DMS53 treated with DMSO at 0.1 percent for 48 hours (cell line): ENCODE measurements at regions not wholly inside any gene's neighbourhood (a gene's known extent, or its start where the extent isn't known, plus 50 kb on each side); places are given as distances from the start of the nearest gene placed in this dataset.

ENCODE experiments used
- DNase-seq: peaks from one replicate; lab custom pipeline; 2025; ENCODE audit not compliant: unreplicated experiment; lab: John Stamatoyannopoulos, UW

DNA sequence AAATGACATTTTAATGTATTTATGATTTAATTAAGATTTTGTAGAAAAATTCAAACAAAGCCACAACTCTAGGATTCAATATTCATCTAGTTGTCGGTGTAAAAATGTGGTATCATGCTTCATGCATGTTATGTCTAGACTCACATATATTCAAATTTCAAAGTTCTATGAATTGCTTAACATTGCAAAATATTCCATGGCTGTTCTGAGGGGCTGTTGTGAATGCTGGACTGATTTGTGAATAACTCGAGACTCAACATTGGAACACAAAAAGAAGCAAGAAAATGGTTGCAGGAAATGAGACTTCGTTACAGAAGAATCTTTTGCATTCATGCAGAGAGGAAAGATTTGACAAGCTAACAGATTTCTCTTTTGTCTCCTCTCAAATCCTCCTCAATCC, 705.9 kb downstream of the DHX35 start:
- DNase-seq, result no peak

DNA sequence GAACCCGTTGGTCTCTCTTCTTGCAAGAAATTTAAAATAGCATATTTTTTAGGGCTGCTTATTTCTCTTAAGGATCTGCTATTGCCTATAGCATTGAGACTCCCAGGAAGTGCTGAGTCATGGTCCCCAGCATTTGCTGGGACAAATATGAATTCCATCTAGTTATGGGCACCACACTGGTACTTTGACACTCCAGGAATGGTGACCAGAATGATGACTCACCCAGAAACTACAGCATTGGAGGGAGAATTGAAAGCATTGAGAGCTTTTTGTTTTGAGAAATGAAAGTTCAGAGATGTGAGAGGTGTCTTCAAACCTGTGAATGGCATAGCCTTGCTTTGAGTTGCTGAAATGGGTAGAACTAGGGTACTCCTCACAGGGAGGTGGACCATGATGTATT, 699.7 kb downstream of the DHX35 start:
- no peak for DNase-seq

DNA sequence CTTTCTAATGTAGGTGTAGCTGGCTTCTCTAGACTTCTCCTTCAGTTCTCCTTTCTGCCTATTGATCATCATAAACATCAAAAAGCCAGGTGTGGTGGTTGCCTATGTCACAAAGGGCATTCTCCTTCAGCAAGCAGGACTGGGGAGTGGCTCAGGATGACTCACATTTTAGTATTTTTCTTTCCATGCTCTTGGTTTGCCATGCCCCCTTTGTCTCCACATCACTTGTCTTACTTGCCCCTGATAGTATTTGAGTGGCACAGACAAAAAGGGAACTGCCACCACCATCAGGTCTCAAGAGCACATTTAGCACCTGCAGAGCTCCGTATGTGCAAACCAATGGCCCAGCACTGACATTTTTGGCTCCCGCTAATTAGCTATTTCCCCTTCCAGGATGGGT, 698.8 kb downstream of the DHX35 start:
- no peak for DNase-seq

DNA sequence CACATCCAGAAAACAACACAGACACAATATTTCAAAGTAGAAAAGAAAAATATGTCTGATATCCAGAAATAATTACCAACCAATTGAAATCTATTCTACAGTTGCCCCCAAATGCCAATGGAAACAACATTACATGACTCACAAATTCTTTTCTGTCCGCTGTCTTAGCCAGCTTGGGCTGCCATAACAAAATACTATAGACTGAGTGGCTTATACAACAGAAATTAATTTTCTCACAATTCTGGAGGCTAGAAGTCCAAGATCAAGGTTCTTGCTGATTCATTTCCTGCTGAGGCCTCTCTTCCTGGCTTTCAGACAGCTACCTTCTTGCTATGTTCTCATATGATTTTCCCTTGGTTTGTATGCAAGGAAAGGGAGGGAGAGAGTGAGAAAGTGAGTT, 698.1 kb downstream of the DHX35 start:
- DNase-seq, result no peak

DNA sequence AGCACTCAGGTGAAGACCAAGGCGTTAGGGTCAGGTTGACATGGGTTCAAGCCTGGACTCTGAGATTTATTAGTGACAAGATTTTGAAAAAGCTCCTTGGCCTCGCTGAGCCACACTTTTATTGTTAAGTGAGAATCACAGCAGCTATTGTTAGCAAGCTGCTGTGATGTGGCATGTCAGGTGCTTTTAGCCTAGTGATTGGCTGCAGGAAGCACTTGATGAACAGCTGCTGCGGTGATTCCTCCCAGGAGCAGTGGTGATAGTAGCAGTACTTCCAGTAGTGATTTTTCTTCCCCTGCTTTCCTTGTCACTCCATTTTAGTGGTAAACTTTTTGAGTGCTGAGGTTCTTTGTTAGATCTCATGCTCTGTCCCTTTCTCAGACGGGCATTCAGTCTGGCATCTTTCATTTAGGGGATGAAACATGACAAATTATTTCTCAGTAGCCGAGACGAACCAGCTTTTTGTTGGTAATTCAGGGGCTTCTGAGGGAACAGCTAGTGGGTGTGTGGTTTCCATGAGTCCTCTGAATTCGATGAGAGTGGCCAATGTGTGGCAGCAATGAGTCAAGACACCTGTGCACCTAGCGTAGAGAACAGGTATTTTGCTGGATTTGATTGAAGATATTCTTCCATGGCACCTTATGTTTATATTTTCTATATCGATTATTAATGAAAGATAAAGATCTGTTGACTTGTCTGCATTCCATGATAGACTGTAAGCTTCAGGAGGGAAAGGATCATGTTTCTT, 696.7 kb downstream of the DHX35 start:
- no peak for DNase-seq

DNA sequence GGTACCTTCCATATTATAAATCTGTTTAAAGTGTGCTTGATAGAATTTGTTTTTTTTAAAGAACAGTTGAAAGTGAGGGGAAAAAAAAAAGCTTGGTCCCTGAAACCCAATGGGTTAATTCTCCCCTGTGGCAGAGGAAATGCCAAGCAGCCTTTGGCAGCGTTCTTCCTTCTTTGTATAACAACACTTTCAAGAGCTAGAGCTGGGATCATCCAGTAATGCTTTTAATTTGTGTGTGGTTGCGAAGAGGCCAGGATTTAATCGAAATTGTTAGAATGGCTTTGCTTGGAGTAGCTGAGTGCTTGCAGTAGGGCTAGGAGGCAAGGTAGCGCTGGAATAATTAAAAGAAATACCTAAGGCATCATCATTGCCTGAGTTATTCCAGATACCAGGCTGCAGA, 692.0 kb downstream of the DHX35 start:
- no peak for DNase-seq

DNA sequence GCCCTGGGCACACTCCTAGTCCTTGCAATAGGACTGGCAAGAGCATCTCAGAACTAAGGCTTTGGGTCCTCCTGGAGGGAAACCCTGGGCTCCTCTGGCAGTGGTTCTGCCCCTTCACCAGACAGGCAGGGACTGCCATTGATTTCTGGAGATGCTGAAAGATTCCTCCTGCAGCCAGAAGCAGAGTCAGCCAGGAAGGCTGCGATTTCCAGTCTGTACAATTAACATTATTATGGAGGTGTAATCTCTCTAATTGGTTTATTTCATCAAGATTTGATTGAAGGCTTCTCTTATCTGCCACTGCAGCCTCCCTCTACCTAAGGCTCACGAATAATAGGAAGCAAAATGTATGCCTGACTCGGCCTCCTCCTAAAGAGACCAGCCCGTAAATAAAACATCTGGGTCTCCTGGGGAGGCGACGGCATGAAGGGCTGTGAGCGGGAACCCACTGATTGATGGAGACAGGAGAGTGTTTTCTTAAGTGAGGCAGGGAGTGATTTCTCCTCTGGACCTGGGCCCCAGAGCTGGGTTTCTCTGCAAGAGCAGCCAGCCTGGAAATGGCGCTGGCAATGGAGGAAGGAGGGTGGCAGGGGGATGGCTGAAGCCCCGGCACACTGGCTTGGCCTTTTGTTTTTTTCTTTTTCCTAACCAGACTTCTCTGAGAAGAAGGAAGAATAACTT, 689.6 kb downstream of the DHX35 start:
- DNase-seq, result no peak

DNA sequence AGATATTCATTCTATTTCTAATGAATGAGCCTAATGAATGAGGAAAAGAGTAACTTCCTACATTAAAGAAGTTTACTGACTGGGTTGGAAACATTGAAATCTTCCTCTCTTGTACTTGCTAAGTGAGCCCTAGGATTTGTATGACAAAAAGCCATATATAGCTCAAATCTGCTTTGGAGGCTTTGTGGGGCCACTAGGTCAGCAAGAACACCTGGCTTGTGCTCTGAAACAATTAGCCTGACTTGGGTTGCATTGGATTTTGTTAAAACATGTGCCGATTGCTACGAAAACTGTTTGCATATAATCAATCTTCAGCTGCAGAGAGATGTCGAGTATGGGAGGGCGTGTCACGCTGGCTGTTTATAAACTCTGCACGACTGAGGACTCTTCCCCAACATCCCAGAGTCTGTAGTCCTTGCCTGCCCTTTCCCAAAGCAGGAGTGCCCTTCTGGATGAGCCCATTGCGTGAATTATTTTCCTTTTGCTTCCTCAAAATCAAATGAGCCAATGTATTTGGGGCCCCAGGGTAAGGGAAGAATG, 684.8 kb downstream of the DHX35 start:
- no peak for DNase-seq

DNA sequence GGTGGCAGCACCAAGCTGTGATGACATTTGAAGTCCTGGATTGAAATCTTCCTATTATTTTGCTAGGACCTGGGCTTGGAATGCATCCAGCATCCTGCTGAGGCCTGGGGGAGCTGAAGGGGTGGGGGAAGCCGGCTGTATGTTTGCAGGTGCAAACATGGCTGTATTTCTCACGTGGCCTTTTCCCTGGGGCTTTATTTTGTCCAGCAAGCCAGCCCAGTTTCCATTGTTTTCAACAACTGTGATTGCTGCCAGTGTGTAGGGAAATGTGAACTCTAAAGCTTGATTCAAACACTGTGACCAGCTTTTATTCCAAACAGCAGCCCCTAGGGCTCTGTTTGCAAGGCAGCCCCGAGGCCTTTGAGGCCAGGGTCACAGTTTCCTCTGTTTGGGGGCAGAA, 683.0 kb downstream of the DHX35 start:
- DNase-seq, result no peak

DNA sequence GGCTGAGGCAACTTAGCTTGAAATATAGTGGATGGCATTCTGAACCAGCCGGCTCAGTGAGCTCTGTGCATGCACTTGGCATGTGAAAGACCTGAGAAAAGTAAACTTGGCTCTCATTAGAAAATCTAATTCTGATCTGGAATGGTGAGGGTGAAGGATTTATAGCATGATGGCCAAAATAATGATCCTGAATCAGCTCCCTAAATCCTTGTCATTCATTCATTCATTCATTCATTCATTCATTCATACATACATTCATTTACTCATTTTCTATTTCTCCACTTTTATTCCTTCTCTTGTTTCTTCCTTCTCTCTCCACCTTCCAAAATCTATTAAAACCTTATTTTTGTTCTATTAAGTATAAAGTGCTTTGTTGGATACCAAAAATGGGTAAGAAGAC, 681.1 kb downstream of the DHX35 start:
- no peak for DNase-seq

DNA sequence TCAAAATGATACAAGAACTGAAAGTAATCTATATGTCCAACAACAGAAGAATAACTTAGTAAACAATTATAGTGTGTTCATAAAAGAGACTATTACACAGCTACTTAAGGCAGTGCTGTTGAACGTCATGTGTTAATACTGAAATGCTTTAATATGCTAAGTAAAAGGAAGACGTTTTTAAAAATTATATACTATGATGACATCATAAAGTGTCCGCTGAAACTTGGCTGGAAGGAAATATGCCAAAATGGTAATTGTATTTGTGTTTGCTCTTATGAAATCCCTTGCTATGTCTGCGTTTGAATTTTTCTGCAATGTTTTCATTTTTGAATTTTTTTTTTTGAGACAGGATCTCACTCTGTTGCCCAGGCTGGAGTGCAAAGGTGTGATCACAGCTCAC, 679.3 kb downstream of the DHX35 start:
- no peak for DNase-seq

DNA sequence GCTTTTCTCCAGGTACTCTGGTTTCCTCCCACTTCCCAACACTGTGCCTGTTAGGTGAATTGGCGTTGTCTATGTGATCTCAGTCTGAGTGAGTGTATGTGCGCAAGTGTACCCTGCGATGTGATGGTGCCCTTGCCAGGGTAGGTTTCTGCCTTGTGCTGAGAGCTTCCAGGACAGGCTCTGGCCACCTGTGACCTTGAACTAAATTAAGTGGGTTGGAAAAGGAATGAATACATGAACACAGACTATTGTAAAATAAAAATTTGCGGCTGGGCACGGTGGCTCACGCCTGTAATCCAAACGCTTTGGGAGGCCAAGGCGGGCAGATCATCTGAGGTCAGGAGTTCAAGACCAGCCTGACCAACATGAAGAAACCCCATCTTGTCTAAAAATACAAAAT, 678.0 kb downstream of the DHX35 start:
- DNase-seq, result no peak

DNA sequence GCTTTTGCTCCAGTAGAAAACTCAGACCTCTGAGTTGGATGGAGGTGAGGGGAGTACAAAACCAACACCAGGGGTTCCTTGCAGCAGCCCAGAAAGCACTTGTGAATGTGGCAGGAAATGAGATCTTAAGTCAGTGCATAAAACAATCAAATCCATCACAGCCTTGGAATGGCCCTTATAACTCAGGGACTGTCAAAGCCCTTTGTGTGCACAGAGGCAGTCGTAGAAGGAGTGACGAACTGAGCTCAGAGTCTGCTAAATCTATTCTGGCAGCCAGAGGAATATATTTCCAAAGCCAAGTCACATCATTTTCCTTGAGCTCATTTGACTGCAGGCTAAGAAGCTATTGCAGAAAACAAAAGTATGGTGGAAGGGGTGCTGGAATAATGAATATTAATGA, 676.6 kb downstream of the DHX35 start:
- no peak for DNase-seq

DNA sequence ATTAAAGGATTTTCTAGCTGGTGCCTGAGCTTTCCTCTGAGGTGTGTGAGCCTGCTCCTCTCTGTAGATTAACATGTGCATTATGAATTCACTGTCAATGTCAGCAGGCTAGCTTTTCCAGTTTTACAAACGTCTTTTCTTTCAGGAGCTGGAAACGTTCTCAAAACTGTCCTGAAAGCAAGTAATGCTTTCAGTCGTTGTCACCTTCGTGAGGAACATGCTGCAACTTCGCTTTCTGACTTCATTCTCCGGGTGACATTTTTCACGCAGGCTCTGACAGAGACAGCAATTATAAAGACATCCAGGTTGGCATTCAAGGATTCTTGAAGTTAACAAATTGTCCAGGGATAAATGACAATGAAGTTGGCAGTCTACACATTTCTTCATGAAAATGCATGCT, 671.5 kb downstream of the DHX35 start:
- no peak for DNase-seq

DNA sequence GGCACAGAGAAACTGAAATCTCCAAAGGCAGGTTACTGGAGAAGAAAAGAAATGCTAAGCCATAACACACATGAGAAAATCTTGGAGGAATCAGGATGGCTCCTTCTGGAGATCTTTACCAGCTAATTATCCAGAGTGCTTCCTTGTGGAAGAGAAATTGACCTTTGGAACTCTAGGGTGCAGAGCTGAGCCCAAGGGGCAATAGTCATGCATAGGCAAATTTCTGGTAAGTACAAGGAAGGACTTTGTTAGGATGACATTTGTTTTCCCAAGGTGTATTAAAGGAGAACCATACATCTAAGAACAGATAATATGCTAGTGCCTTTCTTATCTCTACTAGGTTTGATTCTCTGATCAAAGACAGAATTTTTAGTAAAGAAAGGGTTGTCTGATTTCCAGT, 670.6 kb downstream of the DHX35 start:
- no peak for DNase-seq

DNA sequence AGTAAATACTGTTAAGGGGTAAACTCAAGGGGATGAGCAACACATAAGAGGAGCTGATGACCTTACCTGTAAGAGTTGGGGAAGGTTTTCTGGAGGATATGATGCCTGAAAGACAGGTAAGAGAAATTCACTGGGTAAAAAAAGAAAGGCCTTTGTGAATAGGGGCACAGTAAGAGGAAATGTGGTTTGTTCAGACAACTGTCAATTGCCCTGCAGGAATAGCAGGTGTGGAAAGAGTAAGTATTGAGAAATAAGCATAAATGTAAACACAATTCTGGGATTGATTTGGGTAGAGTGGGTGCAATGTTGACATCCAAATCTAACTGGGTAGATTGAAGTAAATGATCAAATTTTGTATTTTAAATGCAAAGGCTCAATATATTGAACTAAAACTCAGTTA, 670.0 kb downstream of the DHX35 start:
- no peak for DNase-seq

DNA sequence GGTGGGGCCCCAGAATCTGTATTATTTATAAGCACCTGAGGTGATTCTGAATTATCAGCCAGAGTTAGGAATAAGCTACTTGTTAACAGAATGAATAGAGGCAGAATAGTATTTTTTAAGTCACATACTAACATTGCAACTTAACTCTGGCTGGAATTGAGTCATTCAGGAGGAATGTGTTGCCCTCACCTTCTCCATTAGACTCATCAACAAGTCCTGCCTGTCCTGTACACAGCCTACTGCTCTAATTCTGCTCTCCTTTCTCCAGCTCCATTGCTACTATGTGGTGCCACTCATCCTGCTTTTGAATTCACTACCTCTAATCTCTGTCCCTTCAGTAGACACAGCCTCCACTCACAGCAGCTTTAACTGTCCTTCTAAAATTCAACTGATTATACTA, 669.4 kb downstream of the DHX35 start:
- DNase-seq, result no peak

DNA sequence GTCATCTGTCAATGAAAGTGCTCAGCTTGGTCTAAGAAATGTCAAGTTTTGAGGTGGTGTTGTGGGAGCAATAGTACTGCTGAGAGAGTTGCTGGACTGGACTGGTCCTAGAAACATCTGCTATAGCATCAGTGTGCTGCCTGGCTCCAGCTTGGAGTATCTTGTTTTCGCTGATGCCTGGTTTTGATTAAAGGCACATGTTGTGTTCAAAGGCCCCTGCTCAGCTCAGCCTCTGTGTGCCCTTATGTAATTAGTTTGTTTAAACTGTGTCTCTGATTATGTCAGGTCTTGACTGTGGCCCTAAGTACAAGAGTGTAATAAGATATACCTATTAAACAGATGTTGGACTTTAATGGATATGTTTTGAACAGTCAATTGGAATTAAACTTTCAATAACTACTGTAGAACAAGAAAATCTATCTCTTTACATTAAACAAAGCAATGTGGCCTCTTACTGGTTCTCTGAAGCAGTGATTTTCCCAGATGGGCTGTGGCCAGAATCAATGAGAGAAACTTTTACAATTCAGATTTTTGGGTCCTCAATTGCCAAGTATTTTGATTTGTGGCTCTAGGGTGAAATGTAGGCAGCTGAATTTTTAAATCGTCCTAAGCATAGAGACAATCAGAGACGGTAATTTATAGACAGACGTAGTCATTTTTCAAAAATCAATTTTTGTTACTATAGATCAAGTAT, 668.2 kb downstream of the DHX35 start:
- no peak for DNase-seq

DNA sequence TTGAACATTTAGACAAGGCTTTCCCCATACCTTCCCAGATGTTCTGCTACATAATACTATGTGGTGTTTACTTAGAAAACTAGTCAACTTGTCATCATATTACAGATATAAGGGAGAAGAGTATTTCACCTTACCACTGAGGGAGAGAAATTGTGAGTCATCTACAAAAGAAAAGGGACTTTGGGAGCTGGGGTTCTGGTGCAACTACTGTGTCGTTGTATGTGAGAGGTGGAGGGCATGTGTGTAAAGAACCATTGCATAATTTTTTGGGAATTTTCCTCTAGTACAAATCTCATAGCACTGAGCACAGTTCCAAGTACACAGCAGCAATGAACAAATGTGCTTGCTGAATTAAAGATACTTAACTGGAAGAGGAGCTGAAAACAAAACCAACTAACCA, 665.6 kb downstream of the DHX35 start:
- DNase-seq, result no peak

DNA sequence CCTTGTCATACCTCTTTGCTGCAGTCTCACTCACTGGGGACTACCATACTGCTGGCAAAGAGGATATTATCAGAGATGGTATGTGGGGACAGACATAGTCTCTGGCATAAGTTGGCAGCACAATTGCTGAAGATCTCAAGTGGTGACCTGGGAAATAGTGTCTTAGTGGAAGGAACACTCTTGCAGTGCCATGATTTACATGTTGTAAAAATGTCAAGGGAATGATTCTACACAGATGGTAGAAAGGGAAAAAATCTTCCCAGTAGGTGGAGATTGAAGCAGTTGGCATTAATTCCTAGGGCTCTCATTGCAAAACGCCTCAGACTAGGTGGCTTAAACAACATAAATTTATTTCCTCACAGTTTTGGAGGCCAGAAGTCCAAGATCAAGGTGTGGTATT, 662.2 kb downstream of the DHX35 start:
- DNase-seq, result no peak

DNA sequence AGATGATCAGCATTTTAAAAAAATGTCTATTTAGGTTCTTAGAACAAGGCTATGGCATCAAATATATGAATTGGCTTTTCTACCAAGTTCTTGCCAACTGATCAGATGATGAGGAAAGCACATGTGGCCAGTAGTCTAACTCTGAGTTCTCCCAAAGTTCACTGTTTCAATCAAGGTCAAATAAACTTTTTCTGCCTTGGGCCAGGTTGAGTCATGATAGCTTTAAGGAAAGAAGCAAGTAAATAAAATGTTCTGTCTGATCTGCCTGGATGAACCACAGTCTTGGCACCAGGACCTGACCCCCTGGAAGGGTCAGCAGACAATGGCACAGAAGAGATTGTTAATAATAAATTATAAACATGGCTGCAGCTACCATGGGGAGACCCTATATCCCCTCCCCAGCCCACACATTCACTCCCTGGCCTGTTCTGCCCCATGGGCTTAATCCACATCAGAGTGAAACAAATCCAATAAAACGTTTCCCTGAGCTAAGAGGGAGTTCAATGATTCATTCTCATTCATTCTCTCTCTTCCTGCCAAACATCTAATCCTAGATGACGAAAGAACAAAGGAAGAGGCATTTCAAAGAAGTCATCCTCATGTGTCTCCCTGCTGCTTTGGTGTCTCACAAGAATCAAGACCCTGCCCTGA, 661.6 kb downstream of the DHX35 start:
- DNase-seq, result no peak
